Nephron progenitor cell (in vitro differentiated cells): ENCODE measurements at regions not wholly inside any gene's neighbourhood (a gene's known extent, or its start where the extent isn't known, plus 50 kb on each side); places are given as distances from the start of the nearest gene placed in this dataset.

Experiments used
- DNase-seq: peaks from one replicate; pipeline ENCODE4 v3.0.0; 2021
- H3K27ac Mint-ChIP-seq: 2 replicates; pipeline ENCODE4 v1.8.0; 2021; ENCODE audit warnings: mild to moderate bottlenecking, moderate library complexity, mixed read lengths
- H3K27me3 Mint-ChIP-seq: 2 replicates; pipeline ENCODE4 v1.8.0; 2021; ENCODE audit warnings: mild to moderate bottlenecking, low read depth, mixed read lengths; ENCODE audit not compliant: poor library complexity
- H3K36me3 Mint-ChIP-seq: 2 replicates; pipeline ENCODE4 v1.8.0; 2021; ENCODE audit warnings: low read depth, mixed read lengths
- H3K4me1 Mint-ChIP-seq: 2 replicates; pipeline ENCODE4 v1.8.0; 2021; ENCODE audit warnings: mixed read lengths
- H3K4me3 Mint-ChIP-seq: 2 replicates; pipeline ENCODE4 v1.8.0; 2021; ENCODE audit warnings: mild to moderate bottlenecking, moderate library complexity, mixed read lengths
- H3K9me3 Mint-ChIP-seq: 2 replicates; pipeline ENCODE4 v1.8.0; 2021; ENCODE audit warnings: mild to moderate bottlenecking, moderate library complexity, mixed read lengths
- TF ChIP-seq, protein P1 (sequence below): fragments of 200-600 bp; sonication (generic); IDR thresholded peaks from 2 replicates; pipeline ENCODE4 v1.5.0; 2021; ENCODE audit warnings: antibody characterized with exemption

DNA sequence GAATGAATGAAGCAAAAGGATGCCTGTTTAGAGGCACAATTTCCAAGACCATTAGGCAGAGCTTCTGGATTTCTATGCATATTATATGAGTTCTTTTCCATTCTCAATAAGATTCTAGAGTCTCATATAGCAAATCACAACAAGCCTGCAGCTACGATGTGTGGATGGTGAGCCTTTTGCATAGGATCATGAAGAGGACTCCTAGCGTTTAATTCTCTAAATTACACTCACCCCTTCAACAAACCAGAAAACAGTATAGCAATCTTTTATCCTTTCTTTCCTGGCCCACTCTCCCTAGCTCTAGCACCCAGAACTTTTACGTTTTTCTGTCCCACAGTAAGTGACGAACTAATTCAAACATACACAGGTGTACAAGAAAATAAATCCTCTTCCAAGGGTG is 293.1 kb upstream of the KLHL29 start:
- Mint-ChIP-seq H3K4me3 (no peak overlapping the region), H3K36me3 (no peaks in the 10 kb centered on the region), H3K27me3 (peaks cover 12% of the 10 kb centered on the region), H3K9me3 (peaks cover 11% of the 10 kb centered on the region), H3K27ac (no peak overlapping the region), H3K4me1 (no peaks in the 10 kb centered on the region)
- no peak for DNase-seq
- TF ChIP-seq, protein P1, sequence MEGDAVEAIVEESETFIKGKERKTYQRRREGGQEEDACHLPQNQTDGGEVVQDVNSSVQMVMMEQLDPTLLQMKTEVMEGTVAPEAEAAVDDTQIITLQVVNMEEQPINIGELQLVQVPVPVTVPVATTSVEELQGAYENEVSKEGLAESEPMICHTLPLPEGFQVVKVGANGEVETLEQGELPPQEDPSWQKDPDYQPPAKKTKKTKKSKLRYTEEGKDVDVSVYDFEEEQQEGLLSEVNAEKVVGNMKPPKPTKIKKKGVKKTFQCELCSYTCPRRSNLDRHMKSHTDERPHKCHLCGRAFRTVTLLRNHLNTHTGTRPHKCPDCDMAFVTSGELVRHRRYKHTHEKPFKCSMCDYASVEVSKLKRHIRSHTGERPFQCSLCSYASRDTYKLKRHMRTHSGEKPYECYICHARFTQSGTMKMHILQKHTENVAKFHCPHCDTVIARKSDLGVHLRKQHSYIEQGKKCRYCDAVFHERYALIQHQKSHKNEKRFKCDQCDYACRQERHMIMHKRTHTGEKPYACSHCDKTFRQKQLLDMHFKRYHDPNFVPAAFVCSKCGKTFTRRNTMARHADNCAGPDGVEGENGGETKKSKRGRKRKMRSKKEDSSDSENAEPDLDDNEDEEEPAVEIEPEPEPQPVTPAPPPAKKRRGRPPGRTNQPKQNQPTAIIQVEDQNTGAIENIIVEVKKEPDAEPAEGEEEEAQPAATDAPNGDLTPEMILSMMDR, result no peak

GRCh38 chr2:23092831-23093230 is 292.1 kb upstream of the KLHL29 start:
- Mint-ChIP-seq H3K27me3 (peaks cover 12% of the 10 kb centered on the region), H3K27ac (no peak overlapping the region), H3K36me3 (no peaks in the 10 kb centered on the region), H3K9me3 (peaks cover 11% of the 10 kb centered on the region), H3K4me1 (no peaks in the 10 kb centered on the region), H3K4me3 (no peak overlapping the region)
- peak; percentile 24 for DNase-seq
- TF ChIP-seq, protein P1, result no peak

- H3K9me3 Mint-ChIP-seq, result peaks cover 11% of the 10 kb centered on the region
- H3K4me1 Mint-ChIP-seq, result no peaks in the 10 kb centered on the region
- no peak overlapping the region for H3K4me3 Mint-ChIP-seq
- no peak for DNase-seq
- no peaks in the 10 kb centered on the region for H3K36me3 Mint-ChIP-seq
- H3K27me3 Mint-ChIP-seq, result peaks cover 12% of the 10 kb centered on the region
- H3K27ac Mint-ChIP-seq, result no peak overlapping the region
- TF ChIP-seq, protein P1, result no peak
These were observed 291.5 kb upstream of the KLHL29 start for GRCh38 chr2:23093513-23093912.

GRCh38 chr2:23096906-23097602 is 287.9 kb upstream of the KLHL29 start:
- H3K4me3 Mint-ChIP-seq, result no peak overlapping the region
- H3K4me1 Mint-ChIP-seq, result no peaks in the 10 kb centered on the region
- H3K9me3 Mint-ChIP-seq, result peaks cover 8% of the 10 kb centered on the region
- TF ChIP-seq, protein P1, result no peak
- DNase-seq, result no peak
- H3K27me3 Mint-ChIP-seq, result peaks cover 4% of the 10 kb centered on the region
- no peaks in the 10 kb centered on the region for H3K36me3 Mint-ChIP-seq
- H3K27ac Mint-ChIP-seq, result no peak overlapping the region

- no peak overlapping the region for H3K27ac Mint-ChIP-seq
- H3K4me1 Mint-ChIP-seq, result no peaks in the 10 kb centered on the region
- no peak for DNase-seq
- peaks cover 4% of the 10 kb centered on the region for H3K27me3 Mint-ChIP-seq
- TF ChIP-seq, protein P1, result no peak
- peaks cover 8% of the 10 kb centered on the region for H3K9me3 Mint-ChIP-seq
- H3K4me3 Mint-ChIP-seq, result no peak overlapping the region
- H3K36me3 Mint-ChIP-seq, result no peaks in the 10 kb centered on the region
These were observed 284.6 kb upstream of the KLHL29 start for GRCh38 chr2:23100406-23100805.

DNA sequence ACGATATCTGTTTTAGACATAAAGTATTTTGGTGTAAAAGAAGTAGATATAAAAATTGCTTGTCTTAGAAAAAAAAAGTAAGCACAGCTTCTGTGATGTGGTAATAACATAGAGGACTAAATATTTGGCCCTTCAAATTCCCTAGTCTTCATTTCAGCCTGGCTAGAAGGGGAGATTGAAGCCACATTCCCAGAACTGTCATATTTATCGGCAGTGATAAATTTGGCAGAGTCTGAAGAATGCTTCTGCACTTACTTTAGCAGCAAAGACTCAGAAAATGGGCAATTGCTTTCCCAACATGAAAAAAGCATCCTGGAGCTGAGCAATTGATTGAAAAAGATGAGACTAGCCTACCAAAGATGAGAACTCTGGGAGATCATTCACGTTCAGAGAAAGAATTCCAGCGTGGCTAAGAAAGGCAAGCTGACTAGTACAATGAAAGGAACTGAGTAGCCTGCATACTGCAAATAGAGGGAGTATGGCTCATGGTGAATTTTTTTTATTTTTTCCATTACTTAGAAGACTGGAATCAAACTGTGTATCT is 278.7 kb upstream of the KLHL29 start:
- Mint-ChIP-seq H3K9me3 (peaks cover 14% of the 10 kb centered on the region), H3K27ac (no peak overlapping the region)
- TF ChIP-seq, protein P1, result no peak

More for the DNA sequence above, 278.7 kb upstream of the KLHL29 start:
- Mint-ChIP-seq H3K36me3 (no peaks in the 10 kb centered on the region), H3K4me1 (no peaks in the 10 kb centered on the region), H3K4me3 (no peak overlapping the region), H3K27me3 (peaks cover 4% of the 10 kb centered on the region)
- DNase-seq, result no peak
